SK-N-SH (cell line): ENCODE measurements at regions not wholly inside any gene's neighbourhood (a gene's known extent, or its start where the extent isn't known, plus 50 kb on each side); places are given as distances from the start of the nearest gene placed in this dataset.

ENCODE experiments used
- CTCF ChIA-PET: fragments of 300-600, 350-600 bp; formaldehyde crosslinking; extraction: SDS; loops from one replicate; lab custom pipeline; 2021; lab: Yijun Ruan, JAX
- POLR2A ChIA-PET: fragments of 350-600 bp; sonication (Branson Sonifier 250); formaldehyde crosslinking; extraction: SDS; loops from one replicate; lab custom pipeline; 2020; ENCODE audit warnings: antibody characterized with exemption, inconsistent platforms; lab: Yijun Ruan, JAX
- DNase-seq: peaks from one replicate; pipeline ENCODE4 v3.0.0; 2012
- H2AFZ ChIP-seq: fragments of 200-600 bp; sonication (generic); 2 replicates; pipeline ENCODE4 v1.8.1; 2016; ENCODE audit warnings: antibody characterized with exemption, mild to moderate bottlenecking, low read depth
- H3F3A ChIP-seq: fragments of 200-600 bp; sonication (generic); replicated peaks from 2 replicates; pipeline ENCODE3; 2016; ENCODE audit warnings: antibody characterized with exemption, mild to moderate bottlenecking; ENCODE audit not compliant: insufficient read depth
- H3K27ac ChIP-seq, 2 experiments: fragments of 200-500 bp in 1 of 2; fragments of 200-600 bp in 1 of 2; sonication (Bioruptor generic) in 1 of 2; sonication (generic), shearing (Covaris generic) in 1 of 2; 2 replicates each; pipeline versions ENCODE4 v1.5.1 to v1.6.1; 2014 to 2016; ENCODE audit warnings: low read depth in 2 of 2, inconsistent platforms in 1 of 2, low read length in 1 of 2, mild to moderate bottlenecking in 1 of 2, mixed read lengths in 1 of 2
- H3K27me3 ChIP-seq: fragments of 200-600 bp; sonication (generic), shearing (Covaris generic); 2 replicates; pipeline ENCODE4 v1.6.1; 2016; ENCODE audit warnings: mixed run types; ENCODE audit not compliant: insufficient read depth
- H3K36me3 ChIP-seq, 2 experiments: fragments of 200-500 bp in 1 of 2; fragments of 200-600 bp in 1 of 2; sonication (Bioruptor generic) in 1 of 2; sonication (generic) in 1 of 2; replicated peaks in 1 of 2; 2 replicates each; pipeline versions ENCODE3 to v1.5.1; 2014 to 2016; ENCODE audit warnings: low read length in 1 of 2, mild to moderate bottlenecking in 1 of 2; ENCODE audit not compliant: insufficient read depth in 2 of 2, control insufficient read depth in 1 of 2
- H3K4me1 ChIP-seq, 2 experiments: fragments of 200-500 bp in 1 of 2; fragments of 200-600 bp in 1 of 2; sonication (Bioruptor generic) in 1 of 2; sonication (generic), shearing (Covaris generic) in 1 of 2; 2 replicates each; pipeline versions ENCODE4 v1.5.1 to v1.6.1; 2014 to 2016; ENCODE audit warnings: low read depth in 1 of 2, low read length in 1 of 2, mixed run types in 1 of 2; ENCODE audit not compliant: insufficient read depth in 2 of 2, control insufficient read depth in 1 of 2
- H3K4me2 ChIP-seq: fragments of 200-600 bp; sonication (generic), shearing (Covaris generic); 2 replicates; pipeline ENCODE4 v1.6.1; 2017; ENCODE audit warnings: mixed run types
- H3K4me3 ChIP-seq, 2 experiments: fragments of 200-500 bp in 1 of 2; fragments of 200-600 bp in 1 of 2; sonication (Bioruptor generic) in 1 of 2; sonication (generic), shearing (Covaris generic) in 1 of 2; 2 replicates each; pipeline versions ENCODE4 v1.5.1 to v1.8.1; 2014 to 2016; ENCODE audit warnings: low read depth in 2 of 2, inconsistent platforms in 1 of 2, low read length in 1 of 2, mild to moderate bottlenecking in 1 of 2, mixed read lengths in 1 of 2, moderate library complexity in 1 of 2
- H3K79me2 ChIP-seq: fragments of 200-600 bp; sonication (generic); 2 replicates; pipeline ENCODE4 v1.8.1; 2017; ENCODE audit warnings: mild to moderate bottlenecking; ENCODE audit not compliant: insufficient read depth
- H3K9ac ChIP-seq: fragments of 200-600 bp; sonication (generic); 2 replicates; pipeline ENCODE4 v1.6.1; 2017; ENCODE audit warnings: mixed run types
- H3K9me2 ChIP-seq: fragments of 200-600 bp; sonication (generic); 2 replicates; pipeline ENCODE4 v1.6.1; 2017; ENCODE audit warnings: mixed run types
- H3K9me3 ChIP-seq: fragments of 200-600 bp; sonication (generic); 2 replicates; pipeline ENCODE4 v1.6.1; 2017; ENCODE audit warnings: mixed run types, mild to moderate bottlenecking, moderate library complexity
- H4K20me1 ChIP-seq: fragments of 200-600 bp; sonication (generic); 2 replicates; pipeline ENCODE4 v1.6.1; 2017; ENCODE audit warnings: mild to moderate bottlenecking, mixed run types; ENCODE audit not compliant: insufficient read depth
- CHD2 ChIP-seq: fragments of 150-350 bp; IDR thresholded peaks from 2 replicates; pipeline ENCODE4 v1.6.1; 2018; ENCODE audit warnings: low read length; ENCODE audit not compliant: partially characterized antibody
- CTCF ChIP-seq: fragments of 200-600 bp; sonication (generic); IDR thresholded peaks from 2 replicates; pipeline ENCODE4 v1.6.1; 2017; ENCODE audit warnings: antibody characterized with exemption, mild to moderate bottlenecking, moderate library complexity
- ELF1 ChIP-seq: IDR thresholded peaks from 2 replicates; pipeline ENCODE4 v1.4.0; 2012
- EZH2phosphoT487 ChIP-seq: fragments of 200-600 bp; sonication (generic); IDR thresholded peaks from 2 replicates; pipeline ENCODE4 v1.6.1; 2017; ENCODE audit warnings: low read depth, mixed run types, mild to moderate bottlenecking, antibody characterized with exemption, moderate library complexity, borderline replicate concordance
- MXI1 ChIP-seq: IDR thresholded peaks from 2 replicates; pipeline ENCODE4 v1.6.1; 2012; ENCODE audit warnings: mild to moderate bottlenecking, low read depth, low read length, improper control_type of control experiment
- NFIC ChIP-seq: IDR thresholded peaks from 2 replicates; pipeline ENCODE4 v1.4.0; 2012; ENCODE audit warnings: borderline replicate concordance
- RAD21 ChIP-seq: IDR thresholded peaks from 2 replicates; pipeline ENCODE4 v1.6.1; 2012; ENCODE audit warnings: mild to moderate bottlenecking, low read length
- RXRA ChIP-seq: IDR thresholded peaks from 2 replicates; pipeline ENCODE4 v1.4.0; 2012; ENCODE audit warnings: low read depth, mild to moderate bottlenecking, borderline replicate concordance
- SMC3 ChIP-seq: IDR thresholded peaks from 2 replicates; pipeline ENCODE4 v1.6.1; 2012; ENCODE audit warnings: low read depth, low read length, improper control_type of control experiment
- TCF12 ChIP-seq: IDR thresholded peaks from 2 replicates; pipeline ENCODE4 v1.4.0; 2012
- YY1 ChIP-seq: IDR thresholded peaks from 2 replicates; pipeline ENCODE4 v1.4.0; 2012; ENCODE audit warnings: low read depth, mild to moderate bottlenecking
- WGBS: methylation state at CpG from one replicate; pipeline ENCODE4 v1.1.6; 2017; ENCODE audit warnings: low lambda C conversion rate; 5-methylcytosine and 5-hydroxymethylcytosine counted together
- TF ChIP-seq, protein P1 (sequence below): fragments of 150-350 bp; IDR thresholded peaks from 2 replicates; pipeline ENCODE4 v1.6.1; 2016; ENCODE audit warnings: mild to moderate bottlenecking, low read depth, low read length

- no peaks in the 10 kb centered on the region for H4K20me1 ChIP-seq
- H3K27me3 ChIP-seq: peaks cover 7% of the 10 kb centered on the region; the same call in 1 of the 2 replicates
- H3K27ac ChIP-seq: no peak overlapping the region
- DNase-seq: no peak
- ChIA-PET POLR2A (no interaction called here), CTCF (no interaction called here)
- H3K9me2 ChIP-seq: no peaks in the 10 kb centered on the region
- H3F3A ChIP-seq: no peaks in the 10 kb centered on the region
- no peaks in the 10 kb centered on the region for H3K36me3 ChIP-seq
- H3K4me1 ChIP-seq: no peaks in the 10 kb centered on the region
- H3K9me3 ChIP-seq: no peaks in the 10 kb centered on the region
- TF ChIP-seq TCF12 (no peak), CTCF (no peak), NFIC (no peak)
- H3K4me3 ChIP-seq: no peak overlapping the region
- H3K79me2 ChIP-seq: no peaks in the 10 kb centered on the region
- 73% methylated on average over 2 of the region's 2 CpGs for WGBS
- no peak overlapping the region for H3K9ac ChIP-seq
- H3K4me2 ChIP-seq: no peak overlapping the region
- H2AFZ ChIP-seq: no peak overlapping the region
These were observed 167.2 kb upstream of the SLC4A4 start for GRCh38 chr4:71171592-71171991.

DNA sequence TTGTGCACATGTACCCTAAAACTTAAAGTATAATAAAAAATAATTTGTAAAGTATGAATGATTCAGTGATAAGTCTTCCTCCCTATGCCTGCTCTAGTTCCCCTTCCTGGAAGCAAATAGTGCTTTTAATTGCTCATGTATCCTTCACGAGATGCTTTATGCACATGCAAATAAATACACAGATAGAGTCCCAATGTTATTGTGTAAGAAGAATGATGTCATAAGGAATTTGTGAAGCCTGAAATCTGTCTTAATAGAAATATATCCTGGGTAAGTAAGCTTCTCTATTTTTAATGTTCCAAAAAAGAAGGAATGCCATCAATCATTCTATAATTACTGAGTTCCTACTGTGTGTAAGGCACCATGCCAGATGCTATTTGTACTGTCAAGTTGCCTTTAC, 157.5 kb upstream of the SLC4A4 start:
- POLR2A ChIA-PET: no interaction called here
- no peak overlapping the region for H3K4me3 ChIP-seq
- peaks cover 18% of the 10 kb centered on the region; the same call in 1 of the 2 replicates for H3K27me3 ChIP-seq
- H2AFZ ChIP-seq: no peak overlapping the region
- H3K4me1 ChIP-seq: no peaks in the 10 kb centered on the region
- TF ChIP-seq ELF1: no peak
- TF ChIP-seq CHD2: no peak
- TF ChIP-seq RXRA: no peak
- no peaks in the 10 kb centered on the region for H4K20me1 ChIP-seq
- no peak overlapping the region for H3K4me2 ChIP-seq
- H3K36me3 ChIP-seq: no peaks in the 10 kb centered on the region
- CTCF ChIA-PET: no interaction called here
- no peak overlapping the region for H3K9ac ChIP-seq
- no peaks in the 10 kb centered on the region for H3K79me2 ChIP-seq
- WGBS: 3% methylated on average over 1 of the region's 1 CpG
- no peaks in the 10 kb centered on the region for H3K9me2 ChIP-seq
- H3K27ac ChIP-seq: no peak overlapping the region
- DNase-seq: no peak
- H3F3A ChIP-seq: no peaks in the 10 kb centered on the region
- no peaks in the 10 kb centered on the region for H3K9me3 ChIP-seq

DNA sequence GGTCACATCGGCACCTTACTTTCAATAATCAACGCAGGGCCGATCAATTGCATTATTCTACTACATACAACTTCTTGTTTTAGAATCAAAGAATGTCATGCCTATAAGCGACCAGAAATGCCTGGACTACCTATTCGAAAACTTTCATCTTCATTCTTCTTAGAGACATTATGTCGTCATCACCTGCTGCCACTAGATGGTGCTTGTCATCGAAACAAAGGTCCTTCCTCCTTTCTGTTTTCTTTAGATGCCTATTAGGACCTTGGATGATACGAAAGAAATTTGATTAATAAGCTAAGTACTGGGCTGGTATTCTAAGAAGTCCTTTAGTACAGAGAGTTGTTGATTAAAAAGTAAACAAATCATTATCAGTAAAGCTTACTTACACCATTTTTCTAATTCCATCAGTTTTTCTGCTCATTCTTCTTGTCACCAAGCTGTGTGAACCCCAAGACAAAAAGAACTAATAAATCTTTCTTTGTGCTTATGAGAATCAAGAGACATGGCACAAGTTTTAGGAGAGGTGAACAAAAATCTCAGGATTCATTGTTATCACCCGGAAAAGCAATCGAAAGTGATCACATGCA, 154.5 kb upstream of the SLC4A4 start:
- no peaks in the 10 kb centered on the region for H4K20me1 ChIP-seq
- WGBS: 6% methylated on average over 10 of the region's 10 CpGs
- TF ChIP-seq, protein P1, sequence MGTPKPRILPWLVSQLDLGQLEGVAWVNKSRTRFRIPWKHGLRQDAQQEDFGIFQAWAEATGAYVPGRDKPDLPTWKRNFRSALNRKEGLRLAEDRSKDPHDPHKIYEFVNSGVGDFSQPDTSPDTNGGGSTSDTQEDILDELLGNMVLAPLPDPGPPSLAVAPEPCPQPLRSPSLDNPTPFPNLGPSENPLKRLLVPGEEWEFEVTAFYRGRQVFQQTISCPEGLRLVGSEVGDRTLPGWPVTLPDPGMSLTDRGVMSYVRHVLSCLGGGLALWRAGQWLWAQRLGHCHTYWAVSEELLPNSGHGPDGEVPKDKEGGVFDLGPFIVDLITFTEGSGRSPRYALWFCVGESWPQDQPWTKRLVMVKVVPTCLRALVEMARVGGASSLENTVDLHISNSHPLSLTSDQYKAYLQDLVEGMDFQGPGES: no peak
- TF ChIP-seq SMC3: peak; percentile 46
- TF ChIP-seq MXI1: no peak
- no peak for TF ChIP-seq EZH2phosphoT487
- TF ChIP-seq RAD21: peak; percentile 49
- TF ChIP-seq YY1: no peak
- TF ChIP-seq CTCF: peak; percentile 72
- TF ChIP-seq, all 33 proteins: peak for 3
- Histone ChIP-seq H3K27ac (no peak overlapping the region), H3K36me3 (no peaks in the 10 kb centered on the region), H3K4me1 (peaks cover 0 to 5% of the 10 kb centered on the region in 2 experiments; a peak in 2 of 4 replicates), H3K9me3 (no peaks in the 10 kb centered on the region), H3K27me3 (peaks cover 30% of the 10 kb centered on the region; the same call in 1 of the 2 replicates), H3K9me2 (no peaks in the 10 kb centered on the region), H3K4me3 (no peak overlapping the region; a peak in 1 of 4 replicates), H3K4me2 (no peak overlapping the region), H3K9ac (no peak overlapping the region), H3K79me2 (no peaks in the 10 kb centered on the region), H2AFZ (no peak overlapping the region), H3F3A (no peaks in the 10 kb centered on the region)
- CTCF ChIA-PET: interaction anchor here (0.6 to 1.9 kb wide), 19 partner anchors 10 to 770 kb away, joined by 3 to 5 read pairs (median 3); no protein-coding TSS in a partner anchor
- peak; percentile 48 for DNase-seq
- POLR2A ChIA-PET: no interaction called here
